ENCODE measurements at regions not wholly inside any gene's neighbourhood (a gene's known extent, or its start where the extent isn't known, plus 50 kb on each side); places are given as distances from the start of the nearest gene placed in this dataset.

- 97% methylated on average over 5 of the region's 5 CpGs; no CpG with 5 or more reads in 1 of the 2 experiments for WGBS, 2 experiments (ENCODE audit: extremely low coverage in 1 of 2, insufficient coverage in 1 of 2, insufficient read length in 1 of 2, insufficient replicate concordance in 2 of 2, low coverage in 1 of 2, low lambda C conversion rate in 2 of 2, missing lambda C conversion rate in 1 of 2)
- H3K23ac ChIP-seq (ENCODE audit: insufficient read length): no peak overlapping the region
- H3K79me1 ChIP-seq (ENCODE audit: low read depth, low read length): no peaks in the 10 kb centered on the region
- POLR2A ChIA-PET (ENCODE audit: partially characterized antibody): no interaction called here
- H2AK5ac ChIP-seq (ENCODE audit: low read depth, low read length): no peak overlapping the region
- no peak overlapping the region for H2BK15ac ChIP-seq (ENCODE audit: low read length)
- no peak overlapping the region for H2BK12ac ChIP-seq (ENCODE audit: low read depth, low read length)
- no peaks in the 10 kb centered on the region for H3K36me3 ChIP-seq (ENCODE audit: control insufficient read depth in 2 of 4, insufficient read depth in 4 of 4, low read length in 3 of 4)
- no peak overlapping the region for H3K4me2 ChIP-seq (ENCODE audit: insufficient read depth in 1 of 2, low read depth in 2 of 2, low read length in 2 of 2)
- H3K18ac ChIP-seq (ENCODE audit: extremely low read depth, low read length): no peak overlapping the region
- no peaks in the 10 kb centered on the region for H3K79me2 ChIP-seq (ENCODE audit: control insufficient read depth in 1 of 2, insufficient read depth in 2 of 2, low read length in 2 of 2)
- H4K20me1 ChIP-seq (replicated peaks in 1 of 2; ENCODE audit: control insufficient read depth in 1 of 2, insufficient read depth in 2 of 2, low read length in 2 of 2): no peaks in the 10 kb centered on the region
- no peak overlapping the region for H3K9ac ChIP-seq (replicated peaks in 1 of 4; ENCODE audit: extremely low read depth in 1 of 4, low read depth in 3 of 4, low read length in 3 of 4)
- H3K56ac ChIP-seq (replicated peaks; ENCODE audit: insufficient read length, low read depth, low read length): no peak overlapping the region
- no peak overlapping the region for H4K91ac ChIP-seq (replicated peaks; ENCODE audit: insufficient read length, low read length)
- no peak overlapping the region for H3K27ac ChIP-seq (ENCODE audit: low read depth, low read length)
- H4K5ac ChIP-seq (ENCODE audit: insufficient read length, low read depth, low read length): no peak overlapping the region
- no peak overlapping the region for H3K14ac ChIP-seq (ENCODE audit: insufficient read length)
- H3K4me3 ChIP-seq (ENCODE audit: extremely low read depth in 1 of 4, insufficient read depth in 2 of 4, low read depth in 3 of 4, low read length in 4 of 4): no peak overlapping the region
- no peak overlapping the region for H2BK120ac ChIP-seq (replicated peaks; ENCODE audit: low read depth, low read length)
- H3K4me1 ChIP-seq (replicated peaks in 1 of 4; ENCODE audit: control insufficient read depth in 3 of 4, insufficient read depth in 4 of 4, low read length in 3 of 4): no peaks in the 10 kb centered on the region
- no peak for DNase-seq (ENCODE audit: low read depth in 1 of 2, low spot score in 2 of 2)
- H2BK5ac ChIP-seq (ENCODE audit: low read depth, low read length): no peak overlapping the region
- no peak overlapping the region for H2AFZ ChIP-seq (ENCODE audit: low read length)
- no peaks in the 10 kb centered on the region for H3K27me3 ChIP-seq (replicated peaks in 1 of 4; ENCODE audit: control insufficient read depth in 3 of 4, extremely low read depth in 1 of 4, insufficient read depth in 3 of 4, low read length in 3 of 4)
- no peak overlapping the region for H3K4ac ChIP-seq (replicated peaks; ENCODE audit: insufficient read length, low read depth, low read length)
- H2BK20ac ChIP-seq (ENCODE audit: low read length): no peak overlapping the region
- no peak for FAIRE-seq
- H4K8ac ChIP-seq (ENCODE audit: extremely low read depth, insufficient read depth, low read length): no peak overlapping the region
- CTCF ChIA-PET (ENCODE audit: partially characterized antibody): interaction anchor here (3.0 kb wide), 1 partner anchor 9 kb away, joined by 19 read pairs; no protein-coding TSS in a partner anchor
- H3K9me3 ChIP-seq (ENCODE audit: insufficient read depth in 2 of 2, low read depth in 1 of 2, low read length in 1 of 2): no peaks in the 10 kb centered on the region
- no peaks in the 10 kb centered on the region for H3K23me2 ChIP-seq (ENCODE audit: low read depth, low read length)
- TF ChIP-seq FOSL1 (IDR thresholded peaks at IDR 0.05; ENCODE audit: insufficient read depth, low read depth, low read length): no peak
- no peak for TF ChIP-seq KDM5A (IDR thresholded peaks at IDR 0.05; ENCODE audit: low read length)
Observed at GRCh38 chr4:33052241-33052640, 2332.1 kb downstream of the PCDH7 start.
